ENCODE measurements at regions not wholly inside any gene's neighbourhood (a gene's known extent, or its start where the extent isn't known, plus 50 kb on each side); places are given as distances from the start of the nearest gene placed in this dataset.
"Not testable (repeated sequence)": the region's sequence is repeated elsewhere in the genome, so short reads cannot be mapped to it uniquely, and the experiment has no call there.

- Histone ChIP-seq H3K9me3 (0 out of 3 replicates have a peak, but pooled peaks cover 4% of the 10 kb centered on the region), H3K4me2 (no peak overlapping the region), H3K4me3 (no peak overlapping the region), H3K4me1 (no peaks in the 10 kb centered on the region), H3K27ac (no peak overlapping the region)
- ChIA-PET POLR2A (no interaction called here), CTCF (interaction anchor here (1.5 kb wide), 1 partner anchor 34 kb away, joined by 3 read pairs; no protein-coding TSS in a partner anchor)
- no peak for DNase-seq (ENCODE audit: low read depth in 1 of 2, low spot score in 1 of 2)
- 75% methylated on average over 10 of the region's 10 CpGs for WGBS (ENCODE audit: missing lambda C conversion rate)
- no peak for ATAC-seq
- TF ChIP-seq ZNF302 (CRISPR knock-in tag; IDR thresholded peaks at IDR 0.05) (no peak), CHD2 (IDR thresholded peaks at IDR 0.05; ENCODE audit: low read length, partially characterized antibody) (no peak), TP53 (CRISPR knock-in tag; IDR thresholded peaks at IDR 0.05) (no peak), POLR2A (IDR thresholded peaks at IDR 0.05; ENCODE audit: low read length) (no peak), KDM5A (IDR thresholded peaks at IDR 0.05) (no peak), E2F6 (IDR thresholded peaks at IDR 0.05; ENCODE audit: borderline replicate concordance, low read depth) (no peak), RCOR1 (IDR thresholded peaks at IDR 0.05; ENCODE audit: low read depth, low read length) (no peak)
- FAIRE-seq: no peak
Measured at GRCh38 chr12:124087266-124088051, 114.4 kb downstream of the ZNF664 start.

GRCh38 chr12:124088217-124088907 is 115.3 kb downstream of the ZNF664 start:
- FAIRE-seq: no peak
- 0 out of 3 replicates have a peak, but pooled peaks cover 7% of the 10 kb centered on the region for H3K9me3 ChIP-seq
- ChIA-PET POLR2A (no interaction called here), CTCF (interaction anchor here (1.5 kb wide), 1 partner anchor 35 kb away, joined by 3 read pairs; no protein-coding TSS in a partner anchor)
- no peak for ATAC-seq
- H3K4me2 ChIP-seq: no peak overlapping the region
- H3K4me3 ChIP-seq: no peak overlapping the region
- TF ChIP-seq, protein P1, sequence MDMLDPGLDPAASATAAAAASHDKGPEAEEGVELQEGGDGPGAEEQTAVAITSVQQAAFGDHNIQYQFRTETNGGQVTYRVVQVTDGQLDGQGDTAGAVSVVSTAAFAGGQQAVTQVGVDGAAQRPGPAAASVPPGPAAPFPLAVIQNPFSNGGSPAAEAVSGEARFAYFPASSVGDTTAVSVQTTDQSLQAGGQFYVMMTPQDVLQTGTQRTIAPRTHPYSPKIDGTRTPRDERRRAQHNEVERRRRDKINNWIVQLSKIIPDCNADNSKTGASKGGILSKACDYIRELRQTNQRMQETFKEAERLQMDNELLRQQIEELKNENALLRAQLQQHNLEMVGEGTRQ (IDR thresholded peaks at IDR 0.05): no peak
- TF ChIP-seq TFCP2L1 (CRISPR knock-in tag; IDR thresholded peaks at IDR 0.05): no peak
- no peak for TF ChIP-seq POLR2AphosphoS2 (conservative IDR thresholded peaks at IDR 0.05; ENCODE audit: low read length)
- no peak for TF ChIP-seq SREBF2 (IDR thresholded peaks at IDR 0.05)
- no peak for TF ChIP-seq HEYL (CRISPR knock-in tag; IDR thresholded peaks at IDR 0.05)
- TF ChIP-seq, protein P2, sequence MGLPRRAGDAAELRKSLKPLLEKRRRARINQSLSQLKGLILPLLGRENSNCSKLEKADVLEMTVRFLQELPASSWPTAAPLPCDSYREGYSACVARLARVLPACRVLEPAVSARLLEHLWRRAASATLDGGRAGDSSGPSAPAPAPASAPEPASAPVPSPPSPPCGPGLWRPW (IDR thresholded peaks at IDR 0.05): no peak
- no peak for TF ChIP-seq NR3C1 (IDR thresholded peaks at IDR 0.05)
- no peak for TF ChIP-seq SMC3 (IDR thresholded peaks at IDR 0.05)
- no peak for TF ChIP-seq CEBPB (IDR thresholded peaks at IDR 0.05)
- TF ChIP-seq E2F6 (IDR thresholded peaks at IDR 0.05; ENCODE audit: borderline replicate concordance, low read depth): no peak
- no peak for TF ChIP-seq RCOR1 (IDR thresholded peaks at IDR 0.05; ENCODE audit: low read depth, low read length)
- no peak for TF ChIP-seq ATOH8 (CRISPR knock-in tag; IDR thresholded peaks at IDR 0.05; ENCODE audit: low read depth)
- TF ChIP-seq HOXA7 (CRISPR knock-in tag; IDR thresholded peaks at IDR 0.05): no peak
- TF ChIP-seq KDM1A (IDR thresholded peaks at IDR 0.05; ENCODE audit: low read depth): no peak
- TF ChIP-seq HOXB5 (CRISPR knock-in tag; IDR thresholded peaks at IDR 0.05): no peak
- TF ChIP-seq, protein P3, sequence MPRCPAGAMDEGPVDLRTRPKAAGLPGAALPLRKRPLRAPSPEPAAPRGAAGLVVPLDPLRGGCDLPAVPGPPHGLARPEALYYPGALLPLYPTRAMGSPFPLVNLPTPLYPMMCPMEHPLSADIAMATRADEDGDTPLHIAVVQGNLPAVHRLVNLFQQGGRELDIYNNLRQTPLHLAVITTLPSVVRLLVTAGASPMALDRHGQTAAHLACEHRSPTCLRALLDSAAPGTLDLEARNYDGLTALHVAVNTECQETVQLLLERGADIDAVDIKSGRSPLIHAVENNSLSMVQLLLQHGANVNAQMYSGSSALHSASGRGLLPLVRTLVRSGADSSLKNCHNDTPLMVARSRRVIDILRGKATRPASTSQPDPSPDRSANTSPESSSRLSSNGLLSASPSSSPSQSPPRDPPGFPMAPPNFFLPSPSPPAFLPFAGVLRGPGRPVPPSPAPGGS (IDR thresholded peaks at IDR 0.05): no peak
- no peak for TF ChIP-seq ESRRA (IDR thresholded peaks at IDR 0.05; ENCODE audit: borderline replicate concordance, low read length)
- H3K4me1 ChIP-seq: no peaks in the 10 kb centered on the region
- H3K27ac ChIP-seq: no peak overlapping the region
- DNase-seq (ENCODE audit: low read depth in 1 of 2, low spot score in 1 of 2): no peak
- WGBS (ENCODE audit: missing lambda C conversion rate): 80% methylated on average over 16 of the region's 16 CpGs

DNA sequence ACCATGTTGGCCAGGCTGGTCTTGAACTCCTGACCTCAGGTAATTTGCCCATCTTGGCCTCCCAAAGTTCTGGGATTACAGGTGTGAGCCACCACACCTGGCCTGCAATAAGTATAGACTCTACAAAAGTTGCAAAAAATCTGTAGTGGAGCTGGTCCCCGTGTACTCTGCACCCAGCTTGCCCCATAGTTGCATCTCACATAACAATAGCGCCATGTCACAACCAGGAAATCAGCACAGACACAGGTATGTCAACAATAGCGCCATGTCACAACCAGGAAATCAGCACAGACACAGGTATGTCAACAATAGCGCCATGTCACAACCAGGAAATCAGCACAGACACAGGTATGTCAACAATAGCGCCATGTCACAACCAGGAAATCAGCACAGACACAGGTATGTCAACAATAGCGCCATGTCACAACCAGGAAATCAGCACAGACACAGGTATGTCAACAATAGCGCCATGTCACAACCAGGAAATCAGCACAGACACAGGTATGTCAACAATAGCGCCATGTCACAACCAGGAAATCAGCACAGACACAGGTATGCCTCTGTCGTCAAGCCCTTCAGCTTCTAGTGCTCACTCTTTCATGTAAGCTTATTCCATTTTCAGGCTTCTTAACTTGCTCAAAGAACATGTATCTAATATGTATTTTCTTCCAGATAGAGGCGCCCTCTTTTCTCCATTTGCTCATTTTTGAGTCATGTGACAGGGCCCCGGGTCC is 116.3 kb downstream of the ZNF664 start:
- POLR2A ChIA-PET: interaction anchor here (0.6 kb wide), 1 partner anchor 200 kb away, joined by 4 read pairs; no protein-coding TSS in a partner anchor
- WGBS (ENCODE audit: missing lambda C conversion rate): 59% methylated on average over 8 of the region's 11 CpGs
- H3K27ac ChIP-seq; CTCF ChIA-PET; FAIRE-seq; H3K4me3 ChIP-seq; H3K4me1 ChIP-seq; H3K9me3 ChIP-seq; ATAC-seq; H3K4me2 ChIP-seq; DNase-seq (ENCODE audit: low read depth in 1 of 2, low spot score in 1 of 2): not testable (repeated sequence)
